ENCODE measurements at regions not wholly inside any gene's neighbourhood (a gene's known extent, or its start where the extent isn't known, plus 50 kb on each side); places are given as distances from the start of the nearest gene placed in this dataset.

DNA sequence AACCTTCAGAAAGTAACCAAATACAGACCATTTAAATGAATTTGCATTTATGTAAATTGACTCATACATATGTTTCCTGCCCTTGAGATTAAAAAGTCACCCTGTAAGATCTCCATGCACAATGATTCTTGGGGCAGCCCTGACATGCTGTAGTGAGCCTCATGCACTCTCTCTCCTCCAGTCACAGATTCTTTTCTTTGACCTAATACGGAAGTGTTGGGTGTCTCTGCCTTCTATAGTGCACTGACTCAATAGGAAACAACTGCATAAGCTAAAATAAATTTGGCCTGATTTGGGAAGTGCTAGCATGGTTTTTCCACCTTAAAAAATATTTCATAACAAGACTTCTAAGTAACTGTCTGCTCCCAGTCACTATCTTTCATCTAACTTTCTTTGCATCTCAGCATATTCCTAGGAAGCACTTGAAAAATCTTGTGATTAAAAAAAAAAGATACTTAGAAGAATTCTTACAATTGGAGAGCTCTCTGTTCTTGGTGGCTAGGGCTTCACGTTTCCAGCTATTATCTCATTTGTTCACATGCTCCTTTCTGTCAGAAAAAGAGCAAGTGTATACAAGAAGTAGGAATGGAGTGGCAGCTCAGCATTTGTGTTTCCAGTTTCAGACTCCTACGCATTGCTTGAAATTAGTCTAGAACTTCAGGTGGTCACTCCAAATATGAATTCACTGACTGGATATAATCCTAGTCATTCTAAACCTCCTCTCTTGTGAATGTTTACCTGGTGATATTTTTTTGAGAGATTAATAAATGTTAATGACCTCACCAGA lies 207.9 kb upstream of the COL8A1 start:
- DNase-seq, result no peak

DNA sequence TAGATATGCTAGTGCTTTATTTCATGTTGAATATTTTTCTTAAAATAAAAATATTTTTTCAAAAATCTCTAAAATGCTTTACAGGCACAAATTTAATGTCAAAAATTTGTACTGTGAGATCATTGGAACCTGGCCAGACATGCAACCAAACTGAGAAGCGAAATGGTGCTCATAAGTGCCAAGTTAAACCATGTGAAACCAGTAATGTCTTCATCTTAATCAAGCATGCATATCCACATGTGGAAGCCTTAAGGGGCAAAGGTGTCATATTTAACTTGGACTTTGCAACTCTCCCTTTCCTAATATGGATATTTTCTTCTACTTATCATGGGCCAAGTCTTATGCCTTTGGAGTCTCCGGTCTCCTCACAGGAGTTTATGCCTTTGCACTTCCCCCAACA lies 208.9 kb upstream of the COL8A1 start:
- DNase-seq, result no peak

DNA sequence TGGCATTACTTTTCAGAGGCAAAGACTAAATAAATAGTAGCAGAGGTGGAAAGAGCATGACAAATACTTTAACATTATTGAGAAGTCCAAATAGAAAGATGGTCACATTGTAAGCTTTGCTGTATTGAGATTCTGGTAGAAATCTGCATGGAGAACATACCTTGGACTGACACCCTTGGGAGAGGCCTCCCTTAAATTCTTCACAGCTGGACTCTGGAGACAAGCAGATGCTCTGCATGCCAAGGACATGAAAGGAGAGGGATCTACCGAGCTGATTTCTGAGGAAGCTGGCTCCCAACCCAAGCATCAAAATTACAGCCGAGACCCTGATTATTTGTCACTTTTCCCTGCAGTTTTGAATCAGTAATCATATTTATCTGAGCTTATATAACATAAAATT lies 212.5 kb upstream of the COL8A1 start:
- DNase-seq, result no peak

DNA sequence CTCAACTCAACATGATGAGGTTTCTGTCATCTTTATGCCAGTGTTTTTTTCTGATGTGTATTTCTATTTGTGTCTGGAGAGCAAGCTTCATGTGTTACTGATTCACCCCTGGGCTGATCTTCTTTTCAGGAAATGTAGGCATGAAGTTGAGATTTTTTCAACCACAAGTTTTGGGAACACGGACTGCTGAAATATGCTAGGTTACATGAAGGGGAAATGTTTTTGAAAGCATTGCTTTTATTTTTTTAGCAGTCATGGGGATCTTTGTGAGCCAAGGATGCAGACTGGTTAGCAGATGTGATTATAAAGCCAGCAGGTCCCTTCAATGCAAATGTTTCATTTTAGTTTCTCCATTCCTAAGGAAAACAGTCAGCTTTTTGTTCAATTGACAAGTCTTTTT lies 219.3 kb upstream of the COL8A1 start:
- no peak for DNase-seq

DNA sequence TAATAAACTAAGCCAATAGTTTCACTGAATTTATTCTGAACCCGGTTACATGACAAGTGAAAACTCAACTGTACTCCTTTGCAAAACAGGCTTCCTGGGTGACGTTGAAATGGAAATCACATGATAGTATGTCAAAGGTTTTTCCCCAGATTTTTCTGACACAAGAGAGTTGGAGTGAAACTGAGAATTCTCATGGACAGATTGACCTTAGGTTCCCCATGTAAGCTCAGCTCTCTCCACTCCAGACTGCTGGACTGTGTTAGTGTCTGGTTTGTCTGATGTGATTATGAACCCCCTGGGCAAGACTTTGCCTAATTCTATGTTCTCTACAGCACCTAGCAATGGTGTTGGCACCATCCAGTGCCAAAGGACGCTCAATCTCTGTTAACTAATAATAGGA lies 219.7 kb upstream of the COL8A1 start:
- no peak for DNase-seq

DNA sequence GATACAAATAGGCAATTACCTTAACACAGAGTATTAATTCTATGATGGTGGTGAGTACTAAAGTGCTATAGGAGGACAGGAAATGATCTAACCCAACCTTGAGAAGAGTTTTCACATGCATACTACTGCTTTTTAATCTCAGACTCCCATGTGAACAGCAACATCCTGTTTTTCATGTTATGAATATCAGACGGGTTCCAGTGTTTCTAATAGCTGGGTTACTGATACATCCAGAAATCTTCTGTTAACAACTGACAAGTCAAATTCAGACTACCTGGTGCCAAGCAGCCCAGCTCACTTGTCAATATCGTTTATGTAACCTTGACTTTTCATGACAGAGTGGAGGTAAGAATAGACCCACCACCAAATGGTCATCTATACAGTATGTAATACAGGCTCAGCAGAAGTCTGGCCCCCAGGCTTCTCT lies 220.2 kb upstream of the COL8A1 start:
- DNase-seq, result no peak

DNA sequence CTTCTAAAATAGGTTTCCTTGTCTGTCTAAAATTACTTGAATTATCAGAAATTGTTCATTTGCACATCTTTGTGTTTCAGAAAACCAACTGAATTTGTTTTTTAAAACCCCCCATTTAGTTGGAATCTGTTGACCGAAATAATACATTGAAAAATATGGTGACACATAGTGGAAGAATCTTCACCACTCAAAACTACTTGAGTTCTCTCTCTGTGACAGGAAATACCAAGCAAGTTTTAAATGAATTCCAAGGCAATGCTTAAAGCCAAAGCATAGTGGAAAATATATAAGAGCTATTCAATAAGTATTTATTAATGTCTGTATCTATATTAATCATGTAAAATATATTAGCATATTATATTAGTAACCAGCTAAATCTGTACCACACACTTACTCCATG lies 224.9 kb upstream of the COL8A1 start:
- DNase-seq, result no peak

DNA sequence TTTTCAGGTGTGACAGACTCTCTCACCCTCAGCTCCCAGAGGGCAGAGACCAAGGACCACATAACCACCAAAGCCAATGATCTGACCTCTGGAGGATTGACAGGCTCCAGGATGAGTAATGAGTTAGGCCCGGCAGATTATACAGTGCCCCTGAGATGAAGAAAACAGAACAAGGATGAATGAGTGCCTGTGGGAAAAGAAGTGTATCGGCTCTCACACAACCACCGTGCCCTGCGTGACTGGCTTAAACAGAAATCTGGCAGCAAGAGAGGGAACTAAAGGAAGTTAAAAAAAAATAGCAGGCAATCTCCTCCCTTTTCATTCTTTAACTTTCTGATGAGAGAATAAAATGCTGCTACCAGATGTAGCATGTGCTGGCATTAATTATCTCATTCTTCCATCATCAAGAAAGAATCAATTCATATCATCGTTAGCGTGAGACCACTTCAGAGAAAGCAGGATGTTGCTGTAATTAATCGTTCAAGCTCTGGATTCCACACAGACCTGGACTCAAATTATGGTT lies 227.5 kb upstream of the COL8A1 start:
- no peak for DNase-seq

DNA sequence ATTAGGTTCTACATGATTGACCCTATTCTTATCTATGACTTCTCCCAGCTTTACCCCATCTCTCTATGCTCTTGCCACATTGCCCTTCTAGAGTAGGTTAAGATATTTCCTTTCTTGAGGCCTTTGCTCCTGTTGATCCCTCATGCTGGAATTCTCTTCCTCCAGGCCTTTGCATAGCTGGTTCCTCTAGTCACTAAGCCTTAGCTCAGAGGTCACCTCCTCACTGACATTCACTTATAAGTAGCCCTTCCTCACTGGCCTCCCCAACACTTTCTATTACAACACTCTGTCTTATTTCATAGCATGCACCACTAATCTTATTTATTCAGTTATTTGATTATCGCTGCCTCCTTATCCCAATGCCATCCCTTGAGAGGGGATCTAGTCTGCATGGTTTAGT lies 228.4 kb upstream of the COL8A1 start:
- DNase-seq, result no peak

DNA sequence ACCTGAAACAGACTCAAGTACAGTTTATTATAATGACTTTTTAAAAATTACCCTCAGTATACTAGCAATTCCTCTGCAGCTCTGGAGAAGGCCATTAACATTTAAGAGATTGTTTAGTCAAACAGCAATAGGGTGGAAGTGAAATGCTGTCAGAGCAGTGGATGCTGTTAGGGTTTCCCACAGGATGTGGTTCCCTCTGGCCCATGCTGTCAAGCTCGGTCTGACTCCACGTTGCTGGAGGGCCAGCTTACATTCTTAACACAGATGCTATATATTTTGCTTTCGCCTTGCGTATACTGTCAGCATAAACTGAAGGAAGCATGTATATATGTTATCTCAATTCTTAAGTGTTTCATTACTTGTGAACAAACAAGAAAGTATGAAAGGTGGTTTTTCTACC lies 231.1 kb upstream of the COL8A1 start:
- no peak for DNase-seq

DNA sequence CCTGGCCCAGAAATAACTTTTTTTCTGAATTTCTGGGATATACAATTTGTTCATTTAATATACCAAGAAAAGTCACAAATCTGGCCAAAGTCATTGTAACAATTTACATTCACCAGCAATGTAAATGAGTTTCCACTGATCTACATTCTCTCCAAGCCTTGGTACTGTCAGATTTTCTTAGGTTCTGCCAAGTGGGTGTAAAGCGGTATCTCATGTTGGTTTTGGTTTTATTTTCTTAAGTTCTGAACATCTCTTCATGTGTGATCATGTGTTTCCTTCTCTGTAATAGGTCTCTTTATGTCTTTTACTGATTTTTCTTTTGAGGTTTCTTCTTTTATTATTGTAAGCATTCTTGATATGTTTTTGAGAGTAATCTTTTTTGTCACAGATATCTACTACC lies 235.6 kb upstream of the COL8A1 start:
- DNase-seq, result no peak

DNA sequence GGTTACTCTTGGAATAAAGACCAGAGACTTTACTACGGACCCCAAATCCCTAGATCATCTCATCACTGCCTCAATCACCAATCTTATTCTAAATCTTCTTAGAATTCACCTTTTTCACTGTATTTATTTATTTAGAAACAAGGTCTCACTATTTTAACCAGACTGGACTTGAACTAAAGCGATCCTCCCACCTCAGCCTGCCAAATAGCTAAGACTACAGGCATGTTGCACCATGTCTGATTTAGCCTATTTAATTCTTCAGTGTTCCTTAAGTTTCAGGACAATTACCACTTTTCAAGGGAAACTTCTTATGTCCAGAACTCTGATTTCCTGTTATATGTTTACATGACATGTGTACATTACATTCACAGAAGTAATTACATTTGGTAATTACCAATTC lies 238.0 kb upstream of the COL8A1 start:
- DNase-seq, result no peak

DNA sequence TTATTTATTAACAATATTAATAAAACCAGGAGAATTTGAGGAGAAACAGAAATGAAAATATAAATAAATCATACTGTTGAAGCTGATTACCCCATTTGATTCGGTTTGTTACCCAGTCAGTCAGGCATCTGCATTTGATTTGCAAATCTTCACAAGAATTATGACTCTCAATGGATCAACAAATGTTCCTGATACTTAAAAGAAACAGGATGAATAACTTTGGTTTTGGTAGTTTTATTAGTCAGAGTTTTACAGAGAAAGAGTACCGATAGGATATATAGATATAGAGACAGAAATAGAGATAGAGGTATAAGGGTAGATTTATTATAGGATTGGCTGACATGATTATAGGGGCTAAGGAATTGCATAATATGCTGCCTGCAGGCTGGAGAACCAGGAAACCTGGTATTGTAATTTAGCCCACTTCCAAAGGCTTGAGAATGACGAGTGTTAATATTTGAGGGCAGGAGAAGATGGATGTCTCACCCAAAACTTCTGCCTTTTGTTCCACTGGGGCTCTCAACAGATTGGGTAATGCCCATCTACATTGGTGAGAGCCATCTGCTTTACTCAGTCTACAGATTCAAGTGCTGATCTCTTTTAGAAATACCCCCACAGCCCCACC lies 241.6 kb upstream of the COL8A1 start:
- no peak for DNase-seq

DNA sequence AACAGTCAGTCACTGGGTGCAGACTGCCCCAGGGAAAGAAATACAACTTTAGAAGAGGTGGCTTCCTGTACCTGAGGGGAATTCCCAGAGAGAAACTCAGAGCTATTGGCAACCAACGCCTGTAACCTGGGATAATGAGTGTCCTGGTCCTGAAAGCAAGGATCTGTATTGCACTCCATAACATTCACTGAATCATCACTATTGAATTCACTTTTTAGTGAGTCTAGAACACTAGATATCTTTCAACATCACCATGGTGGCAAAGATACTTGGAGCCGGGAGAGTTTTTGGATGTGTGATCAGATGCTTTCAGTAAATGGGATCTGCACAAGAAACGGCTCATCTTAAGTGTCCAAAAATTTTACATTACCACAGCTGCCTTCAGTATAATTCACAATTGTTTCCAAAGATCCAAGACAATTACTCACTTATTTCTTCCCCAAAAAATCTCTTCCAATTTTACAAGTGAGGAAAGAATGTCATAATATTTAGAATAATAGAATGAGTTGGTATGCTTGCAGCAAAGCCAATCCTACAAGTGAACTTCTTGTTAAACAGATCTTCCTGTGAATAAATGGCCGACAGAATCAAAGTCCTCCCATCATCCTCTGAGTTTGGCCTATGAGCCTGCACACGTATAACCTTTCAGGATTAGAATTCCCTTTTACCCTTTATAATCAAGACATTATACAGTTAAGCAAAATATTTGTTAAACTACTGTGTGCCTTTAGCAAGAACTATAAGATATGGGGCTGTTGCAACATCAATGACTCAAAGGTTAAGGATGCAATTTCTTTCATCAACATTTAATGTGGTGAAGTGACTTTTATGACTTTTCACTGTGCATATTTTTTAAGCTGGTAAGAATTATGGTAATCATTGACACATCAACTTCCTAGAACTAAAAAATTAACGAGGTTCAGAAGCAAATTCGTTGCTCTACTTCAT lies 243.3 kb upstream of the COL8A1 start:
- DNase-seq, result no peak

DNA sequence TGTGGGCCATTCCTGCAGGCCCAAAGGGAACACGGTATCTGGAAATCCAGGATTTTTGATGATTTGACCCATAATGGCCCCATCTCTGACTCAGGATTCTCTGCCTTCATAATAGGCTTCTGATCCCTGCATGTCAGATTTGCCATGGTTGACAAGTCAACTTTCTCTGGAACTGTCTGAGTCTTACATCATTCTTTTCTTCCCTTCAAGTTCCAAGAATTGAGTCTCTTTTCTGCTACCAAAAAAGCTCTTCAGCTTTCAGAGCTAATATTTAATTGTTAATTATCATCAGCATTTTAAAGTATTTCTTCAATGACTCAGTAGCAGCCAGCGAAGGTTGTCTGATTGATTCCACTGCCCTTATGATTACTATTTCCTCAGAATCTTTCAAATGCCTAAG lies 244.4 kb upstream of the COL8A1 start:
- no peak for DNase-seq

DNA sequence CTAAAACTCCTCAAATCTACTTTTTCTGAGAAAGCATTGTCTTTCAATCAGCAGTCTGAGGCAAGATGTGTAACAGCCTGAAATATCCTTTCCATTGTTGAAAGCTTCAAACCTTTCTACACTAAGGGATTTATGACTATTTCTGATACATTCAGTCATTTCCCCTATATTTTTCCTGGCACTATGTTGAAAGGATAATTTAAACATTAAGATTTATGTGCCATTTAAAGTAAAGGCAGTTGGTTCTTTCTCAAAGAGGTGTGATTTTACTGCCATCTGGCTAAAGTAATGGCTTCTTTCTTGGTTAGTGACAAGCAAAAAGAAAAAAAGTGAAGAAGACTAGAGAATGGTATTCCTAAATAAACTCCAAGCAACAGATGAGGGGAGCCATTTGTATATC lies 249.6 kb upstream of the COL8A1 start:
- DNase-seq, result no peak

DNA sequence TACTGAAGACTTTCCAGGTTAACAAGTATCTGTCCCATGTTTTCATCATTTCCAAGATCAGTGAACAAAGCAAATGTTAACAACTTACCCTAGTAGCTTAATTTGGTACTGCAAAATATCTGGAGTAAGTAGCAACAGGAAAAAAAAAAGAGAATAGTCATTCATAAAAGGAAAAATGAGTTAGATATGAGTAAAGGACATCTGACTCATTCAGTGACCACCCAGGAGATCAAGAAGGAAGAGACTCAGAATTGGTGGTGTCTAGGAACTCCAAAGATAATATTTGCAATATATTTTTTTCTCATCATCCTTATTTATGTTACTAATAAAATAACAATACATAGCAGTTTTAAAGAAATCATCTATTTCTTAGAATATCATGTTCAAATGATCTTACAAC lies 253.8 kb upstream of the COL8A1 start:
- DNase-seq, result no peak

DNA sequence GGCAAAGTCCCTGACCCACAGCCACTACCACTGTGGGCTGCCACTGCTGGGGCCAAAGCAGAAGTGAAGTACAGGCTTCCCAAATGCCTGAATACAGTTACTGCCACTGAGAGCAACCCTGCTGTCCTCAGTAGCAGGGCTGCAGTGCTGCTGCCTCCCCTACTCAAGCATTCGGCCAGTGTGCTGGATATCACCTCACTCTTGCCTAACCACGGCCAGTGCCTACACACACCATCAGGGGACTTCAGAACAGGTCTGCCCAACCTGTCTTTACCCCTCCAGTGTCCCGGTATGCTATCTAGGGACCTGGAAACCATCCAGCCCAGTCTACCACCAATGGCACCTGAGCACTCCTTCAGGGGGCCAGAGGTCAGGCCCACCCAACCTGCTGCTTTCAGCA lies 261.5 kb upstream of the COL8A1 start:
- DNase-seq, result no peak

DNA sequence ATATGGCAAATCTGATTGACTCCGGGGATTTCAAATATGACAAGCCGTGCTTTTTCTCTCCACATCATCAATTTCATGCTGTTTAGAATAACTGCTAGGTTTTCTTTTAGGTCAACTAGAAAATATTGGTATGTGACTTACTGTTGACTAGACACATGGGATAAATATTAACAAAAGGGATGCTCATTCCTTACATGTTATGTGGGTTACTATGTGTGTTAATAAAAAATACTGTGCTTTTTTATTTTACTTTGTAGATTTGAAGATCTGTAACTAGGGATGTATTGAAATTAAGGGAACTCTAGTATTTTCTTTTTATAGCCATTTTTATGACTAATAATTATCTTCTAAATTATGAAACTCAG lies 264.6 kb upstream of the COL8A1 start:
- no peak for DNase-seq

DNA sequence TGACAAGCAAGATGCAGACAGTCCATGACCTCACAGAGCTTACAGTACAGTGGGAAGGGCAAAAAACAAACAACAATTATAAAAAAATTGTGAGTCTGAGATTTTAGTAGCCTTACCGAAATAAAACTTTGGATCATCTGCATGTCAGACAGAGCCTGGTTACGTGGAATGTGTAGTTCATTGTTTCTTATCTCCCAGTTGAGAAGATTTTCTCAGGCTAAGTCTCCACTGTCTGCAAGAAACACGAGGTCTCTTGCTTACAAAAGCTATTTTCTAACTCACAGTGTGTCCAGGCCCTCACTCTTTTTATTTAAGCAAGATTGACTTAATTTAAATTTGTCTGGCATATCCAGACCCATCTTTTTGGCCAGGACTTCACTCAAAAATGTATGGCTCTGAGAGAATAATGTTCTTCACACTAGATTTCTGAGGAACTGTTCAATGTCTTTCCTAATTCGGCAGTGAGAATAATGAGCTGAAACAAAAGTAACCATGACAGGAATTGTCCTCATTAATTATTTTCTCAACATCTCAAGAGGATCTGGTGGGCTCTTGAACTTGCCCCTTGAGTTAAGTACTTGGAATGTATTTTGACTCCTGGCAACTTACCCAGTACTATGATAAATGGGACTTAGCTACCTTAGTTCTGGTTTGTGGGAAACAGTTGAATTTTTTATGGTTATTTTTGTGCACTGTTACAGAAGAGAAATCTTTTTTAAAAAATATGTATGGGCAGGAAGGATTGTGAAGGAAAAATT lies 265.1 kb upstream of the COL8A1 start:
- DNase-seq, result no peak

DNA sequence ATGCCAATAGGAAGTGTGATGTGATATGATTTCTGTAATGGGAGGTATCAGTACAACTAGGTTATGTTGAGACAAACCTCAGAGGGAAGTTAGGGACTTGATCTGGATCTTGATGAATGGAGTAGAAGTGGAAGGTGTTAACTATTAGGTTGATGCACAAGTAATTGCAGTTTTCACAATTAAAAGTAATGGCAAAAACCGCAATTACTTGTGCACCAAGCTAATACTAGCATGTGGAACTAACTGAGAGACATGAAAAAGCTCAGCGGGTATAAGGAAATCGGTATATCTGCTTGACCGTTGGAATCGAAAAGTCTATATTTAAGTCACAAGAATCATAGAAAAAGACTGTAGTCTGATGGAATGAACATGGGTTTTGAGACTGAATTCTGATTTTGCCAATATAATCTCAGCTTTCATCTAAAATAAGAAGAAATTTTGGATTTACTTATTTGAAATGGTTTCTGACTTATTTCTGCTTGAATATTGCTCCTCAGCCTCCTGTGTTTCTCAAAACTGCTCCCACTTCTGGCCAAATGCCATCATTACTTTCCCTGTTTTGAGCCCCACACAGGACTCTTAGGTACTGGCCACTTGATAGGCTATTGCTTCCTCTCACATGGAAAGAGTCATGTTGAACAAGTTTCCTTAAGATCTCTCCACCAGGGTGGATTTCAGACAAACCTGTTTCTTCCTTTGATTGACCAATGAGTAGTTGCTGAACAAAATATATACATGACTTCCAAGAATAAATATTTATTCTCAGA lies 271.5 kb upstream of the COL8A1 start:
- DNase-seq, result no peak

DNA sequence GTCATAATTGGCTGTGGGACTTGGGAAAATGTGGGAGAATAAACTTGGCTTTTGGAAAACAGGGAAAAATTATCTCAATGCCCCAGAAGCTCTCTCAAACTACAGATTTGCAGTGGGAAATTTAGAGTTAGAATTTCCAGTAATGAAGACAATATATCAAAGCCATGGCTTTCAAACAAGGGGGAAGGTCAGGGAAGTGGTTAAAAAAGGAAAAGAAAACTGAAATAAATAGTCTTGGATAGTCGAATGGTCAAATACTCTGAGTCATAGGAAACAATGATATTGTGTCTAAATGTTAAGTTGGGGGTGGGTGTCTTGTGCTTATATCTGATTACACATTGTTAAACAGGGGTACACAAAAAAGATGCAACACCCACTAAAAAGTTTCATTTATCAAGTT lies 272.4 kb upstream of the COL8A1 start:
- no peak for DNase-seq

Measured in CD4-positive, alpha-beta T cell treated with Interleukin-15 for 1 hour (primary cell).